Testis (tissue), 2 donors: ENCODE measurements at regions not wholly inside any gene's neighbourhood (a gene's known extent, or its start where the extent isn't known, plus 50 kb on each side); places are given as distances from the start of the nearest gene placed in this dataset.

ENCODE experiments used
- DNase-seq: peaks from one replicate; pipeline ENCODE4 v3.0.0-alpha.2; 2019
- H3K27ac ChIP-seq, 2 donors: fragments of 200-600 bp; sonication (generic); one replicate each; pipeline ENCODE4 v1.5.1; 2019
- H3K27me3 ChIP-seq: fragments of 200-600 bp; sonication (generic); one replicate; pipeline ENCODE4 v1.5.1; 2019
- H3K36me3 ChIP-seq: fragments of 200-600 bp; sonication (generic); one replicate; pipeline ENCODE4 v1.5.1; 2017; ENCODE audit warnings: low read depth; ENCODE audit errors: missing control alignments
- H3K4me1 ChIP-seq: fragments of 200-600 bp; sonication (generic); one replicate; pipeline ENCODE4 v1.5.1; 2019
- H3K4me3 ChIP-seq, 2 donors: fragments of 200-600 bp; sonication (generic); one replicate each; pipeline ENCODE4 v1.5.1; 2017 to 2019
- H3K9me3 ChIP-seq: fragments of 200-600 bp; sonication (generic); one replicate; pipeline ENCODE4 v1.5.1; 2017
- CTCF ChIP-seq, 3 experiments: fragments of 450-650 bp in 2 of 3; fragments of 200-600 bp in 1 of 3; sonication (generic) in 1 of 3; IDR thresholded peaks; one replicate each; pipeline ENCODE4 v1.5.1; 2016 to 2019; ENCODE audit warnings: antibody characterized with exemption in 3 of 3, mild to moderate bottlenecking in 2 of 3, moderate library complexity in 1 of 3
- POLR2A ChIP-seq: fragments of 450-650 bp; IDR thresholded peaks from one replicate; pipeline ENCODE4 v1.6.1; 2017; ENCODE audit warnings: antibody characterized with exemption, mild to moderate bottlenecking, moderate library complexity
- WGBS, 2 donors: methylation state at CpG; one replicate each; pipeline ENCODE4 v1.1.5; 2018; 5-methylcytosine and 5-hydroxymethylcytosine counted together
- intact Hi-C: fragments of 100-400 bp; cut with DNase I; formaldehyde crosslinking; loops from one replicate; pipeline ENCODE4 v1.15.1; 2023; ENCODE audit warnings: low total_unique reads

GRCh38 chr5:89948977-89949376 lies 460.6 kb downstream of the CETN3 start:
- TF ChIP-seq CTCF (IDR thresholded peaks at IDR 0.05) (no peak), POLR2A (no peak)
- no peaks in the 10 kb centered on the region for H3K4me1 ChIP-seq
- intact Hi-C loops = no loop called here
- no peak overlapping the region for H3K4me3 ChIP-seq
- WGBS, 2 donors = 91 to 100% methylated on average over 1 of the region's 1 CpG
- H3K27ac ChIP-seq = no peak overlapping the region
- DNase-seq = no peak
- H3K36me3 ChIP-seq = no peaks in the 10 kb centered on the region
- H3K27me3 ChIP-seq = no peaks in the 10 kb centered on the region
- no peaks in the 10 kb centered on the region for H3K9me3 ChIP-seq

DNA sequence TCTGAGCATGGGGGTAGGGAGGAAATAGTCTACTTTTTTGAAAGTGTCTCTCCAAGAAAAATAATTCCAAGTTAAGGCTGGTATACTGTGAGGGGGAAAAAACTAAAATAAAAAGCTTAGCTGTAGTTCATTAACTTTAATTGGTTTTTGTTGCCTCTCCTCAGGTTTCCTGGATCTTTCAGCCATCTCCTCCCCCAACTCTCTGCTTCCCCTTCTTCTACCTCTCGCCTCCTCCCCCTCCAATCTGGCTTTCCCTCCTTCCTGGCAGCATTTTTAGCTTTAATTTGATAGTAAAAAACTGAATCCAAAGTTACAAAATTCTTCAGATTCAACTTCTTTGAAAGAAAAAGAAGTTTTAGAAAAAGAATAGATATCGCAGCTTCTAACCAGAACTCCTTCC lies 462.6 kb downstream of the CETN3 start:
- Histone ChIP-seq H3K27me3 (no peaks in the 10 kb centered on the region), H3K4me3 (no peak overlapping the region), H3K9me3 (no peaks in the 10 kb centered on the region), H3K4me1 (no peaks in the 10 kb centered on the region), H3K27ac (no peak overlapping the region), H3K36me3 (no peaks in the 10 kb centered on the region)
- DNase-seq = no peak
- TF ChIP-seq CTCF (IDR thresholded peaks at IDR 0.05) = no peak
- TF ChIP-seq POLR2A = no peak
- 36 to 43% methylated on average over 2 of the region's 2 CpGs for WGBS, 2 donors
- intact Hi-C loops = no loop called here

GRCh38 chr5:89946508-89946907 lies 463.0 kb downstream of the CETN3 start:
- no peak overlapping the region for H3K4me3 ChIP-seq
- TF ChIP-seq POLR2A (no peak), CTCF (IDR thresholded peaks at IDR 0.05) (no peak)
- DNase-seq = no peak

GRCh38 chr5:89942171-89942570 lies 467.4 kb downstream of the CETN3 start:
- H3K36me3 ChIP-seq = no peaks in the 10 kb centered on the region
- no peak for TF ChIP-seq CTCF (IDR thresholded peaks at IDR 0.05)
- TF ChIP-seq POLR2A = no peak
- no peaks in the 10 kb centered on the region for H3K9me3 ChIP-seq
- DNase-seq = no peak
- no peak overlapping the region for H3K4me3 ChIP-seq
- no peaks in the 10 kb centered on the region for H3K4me1 ChIP-seq
- no peak overlapping the region for H3K27ac ChIP-seq
- intact Hi-C loops = no loop called here
- no peaks in the 10 kb centered on the region for H3K27me3 ChIP-seq
- WGBS, 2 donors = 89 to 93% methylated on average over 1 of the region's 1 CpG

More at GRCh38 chr5:89946508-89946907, 463.0 kb downstream of the CETN3 start:
- Histone ChIP-seq H3K4me1 (no peaks in the 10 kb centered on the region), H3K27me3 (no peaks in the 10 kb centered on the region), H3K36me3 (no peaks in the 10 kb centered on the region), H3K9me3 (no peaks in the 10 kb centered on the region), H3K27ac (no peak overlapping the region)
- intact Hi-C loops = no loop called here
- WGBS, 2 donors = 24 to 34% methylated on average over 4 of the region's 4 CpGs

- H3K27me3 ChIP-seq = no peaks in the 10 kb centered on the region
- H3K27ac ChIP-seq = no peak overlapping the region
- no peaks in the 10 kb centered on the region for H3K9me3 ChIP-seq
- TF ChIP-seq POLR2A (no peak), CTCF (IDR thresholded peaks at IDR 0.05) (no peak)
- H3K4me3 ChIP-seq = no peak overlapping the region
- 96 to 99% methylated on average over 3 of the region's 3 CpGs for WGBS, 2 donors
- H3K4me1 ChIP-seq = no peaks in the 10 kb centered on the region
- intact Hi-C loops = no loop called here
- no peaks in the 10 kb centered on the region for H3K36me3 ChIP-seq
- no peak for DNase-seq
These were observed 473.0 kb downstream of the CETN3 start for GRCh38 chr5:89936576-89936975.
